ENCODE measurements at regions not wholly inside any gene's neighbourhood (a gene's known extent, or its start where the extent isn't known, plus 50 kb on each side); places are given as distances from the start of the nearest gene placed in this dataset.

GRCh38 chr13:56670563-56670962, 470.2 kb upstream of the PRR20A start:
- TF ChIP-seq, protein P1, sequence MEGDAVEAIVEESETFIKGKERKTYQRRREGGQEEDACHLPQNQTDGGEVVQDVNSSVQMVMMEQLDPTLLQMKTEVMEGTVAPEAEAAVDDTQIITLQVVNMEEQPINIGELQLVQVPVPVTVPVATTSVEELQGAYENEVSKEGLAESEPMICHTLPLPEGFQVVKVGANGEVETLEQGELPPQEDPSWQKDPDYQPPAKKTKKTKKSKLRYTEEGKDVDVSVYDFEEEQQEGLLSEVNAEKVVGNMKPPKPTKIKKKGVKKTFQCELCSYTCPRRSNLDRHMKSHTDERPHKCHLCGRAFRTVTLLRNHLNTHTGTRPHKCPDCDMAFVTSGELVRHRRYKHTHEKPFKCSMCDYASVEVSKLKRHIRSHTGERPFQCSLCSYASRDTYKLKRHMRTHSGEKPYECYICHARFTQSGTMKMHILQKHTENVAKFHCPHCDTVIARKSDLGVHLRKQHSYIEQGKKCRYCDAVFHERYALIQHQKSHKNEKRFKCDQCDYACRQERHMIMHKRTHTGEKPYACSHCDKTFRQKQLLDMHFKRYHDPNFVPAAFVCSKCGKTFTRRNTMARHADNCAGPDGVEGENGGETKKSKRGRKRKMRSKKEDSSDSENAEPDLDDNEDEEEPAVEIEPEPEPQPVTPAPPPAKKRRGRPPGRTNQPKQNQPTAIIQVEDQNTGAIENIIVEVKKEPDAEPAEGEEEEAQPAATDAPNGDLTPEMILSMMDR (IDR thresholded peaks at IDR 0.05; ENCODE audit: extremely low read depth in 1 of 2, insufficient read depth in 1 of 2, low read depth in 1 of 2, low read length in 2 of 2) = no peak
- TF ChIP-seq, protein P2, sequence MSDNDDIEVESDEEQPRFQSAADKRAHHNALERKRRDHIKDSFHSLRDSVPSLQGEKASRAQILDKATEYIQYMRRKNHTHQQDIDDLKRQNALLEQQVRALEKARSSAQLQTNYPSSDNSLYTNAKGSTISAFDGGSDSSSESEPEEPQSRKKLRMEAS (IDR thresholded peaks at IDR 0.05; ENCODE audit: insufficient read depth, insufficient read length) = no peak
- Histone ChIP-seq H4K20me1 (replicated peaks; ENCODE audit: control insufficient read depth, extremely low read depth, insufficient read depth, low read length) (no peaks in the 10 kb centered on the region), H3K27me3 (ENCODE audit: control insufficient read depth in 2 of 2, insufficient read depth in 2 of 2, low read length in 2 of 2) (no peaks in the 10 kb centered on the region), H3K4me3 (replicated peaks in 1 of 3; ENCODE audit: insufficient read depth in 1 of 3, low read depth in 1 of 3, low read length in 3 of 3) (no peak overlapping the region), H3K36me3 (ENCODE audit: control insufficient read depth in 2 of 2, extremely low read depth in 1 of 2, insufficient read depth in 2 of 2, low read length in 2 of 2) (no peaks in the 10 kb centered on the region), H3K9me3 (replicated peaks; ENCODE audit: control insufficient read depth, insufficient read depth, low read length) (no peaks in the 10 kb centered on the region), H3K9ac (replicated peaks; ENCODE audit: extremely low read depth, insufficient read depth, low read length) (no peak overlapping the region), H3K27ac (ENCODE audit: insufficient read depth, low read depth, low read length) (no peak overlapping the region), H3K4me1 (ENCODE audit: control insufficient read depth, extremely low read depth, insufficient read depth, low read length) (peaks cover 2% of the 10 kb centered on the region), H3K79me2 (ENCODE audit: control insufficient read depth, insufficient read depth, low read length) (no peaks in the 10 kb centered on the region), H2AFZ (ENCODE audit: low read depth, low read length) (no peak overlapping the region), H3K9me1 (replicated peaks; ENCODE audit: control insufficient read depth, extremely low read depth, insufficient read depth, low read length) (no peaks in the 10 kb centered on the region), H3K4me2 (ENCODE audit: insufficient read depth, low read length) (no peak overlapping the region)
- POLR2A ChIA-PET = no interaction called here
- intact Hi-C loops (cut with micrococcal nuclease) = no loop called here
- no TSS peak for BruUV-seq (replicated peaks)
- dilution Hi-C loops (cut with MboI; ENCODE audit: extremely low pct_ligation_motif_present, low sequenced_read_pairs) = no loop called here
- CTCF ChIA-PET = no interaction called here
- DNase-seq (ENCODE audit: low read depth, low spot score) (no peak), FAIRE-seq (no peak)

DNA sequence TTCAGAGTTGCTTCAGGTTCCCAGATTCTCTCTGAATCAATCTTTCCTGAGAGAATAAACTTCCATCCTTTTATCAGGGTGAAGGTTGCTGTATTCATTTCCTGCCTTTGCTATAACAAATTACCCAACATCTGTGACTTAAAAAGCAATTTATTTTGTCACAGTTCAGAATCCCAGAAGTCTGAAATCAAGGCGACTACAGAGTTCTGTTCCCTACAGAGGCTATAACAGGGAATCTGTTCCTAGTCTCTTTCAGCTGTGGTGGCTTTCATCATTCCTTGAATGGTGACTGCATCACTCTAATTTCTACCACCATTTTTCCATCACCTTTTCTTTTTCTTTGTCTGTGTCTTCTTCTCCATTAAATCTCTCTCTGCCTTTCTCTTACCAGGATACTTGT, 459.3 kb upstream of the PRR20A start:
- no peak overlapping the region for H3K4me2 ChIP-seq (ENCODE audit: insufficient read depth, low read length)
- no peak overlapping the region for H3K4me3 ChIP-seq (replicated peaks in 1 of 3; ENCODE audit: insufficient read depth in 1 of 3, low read depth in 1 of 3, low read length in 3 of 3)
- H3K9ac ChIP-seq (replicated peaks; ENCODE audit: extremely low read depth, insufficient read depth, low read length) = no peak overlapping the region
- no peaks in the 10 kb centered on the region for H4K20me1 ChIP-seq (replicated peaks; ENCODE audit: control insufficient read depth, extremely low read depth, insufficient read depth, low read length)
- H3K36me3 ChIP-seq (ENCODE audit: control insufficient read depth in 2 of 2, extremely low read depth in 1 of 2, insufficient read depth in 2 of 2, low read length in 2 of 2) = no peaks in the 10 kb centered on the region
- BruUV-seq (replicated peaks) = no TSS peak
- intact Hi-C loops (cut with micrococcal nuclease) (no loop called here), dilution Hi-C loops (cut with MboI; ENCODE audit: extremely low pct_ligation_motif_present, low sequenced_read_pairs) (no loop called here)
- ChIA-PET CTCF (no interaction called here), POLR2A (no interaction called here)
- FAIRE-seq (no peak), DNase-seq (ENCODE audit: low read depth, low spot score) (no peak)
- H3K9me1 ChIP-seq (replicated peaks; ENCODE audit: control insufficient read depth, extremely low read depth, insufficient read depth, low read length) = no peaks in the 10 kb centered on the region
- no peak overlapping the region for H2AFZ ChIP-seq (ENCODE audit: low read depth, low read length)
- H3K4me1 ChIP-seq (ENCODE audit: control insufficient read depth, extremely low read depth, insufficient read depth, low read length) = no peaks in the 10 kb centered on the region
- H3K27ac ChIP-seq (ENCODE audit: insufficient read depth, low read depth, low read length) = no peak overlapping the region
- H3K79me2 ChIP-seq (ENCODE audit: control insufficient read depth, insufficient read depth, low read length) = no peaks in the 10 kb centered on the region
- H3K9me3 ChIP-seq (replicated peaks; ENCODE audit: control insufficient read depth, insufficient read depth, low read length) = peaks cover 2% of the 10 kb centered on the region
- H3K27me3 ChIP-seq (ENCODE audit: control insufficient read depth in 2 of 2, insufficient read depth in 2 of 2, low read length in 2 of 2) = no peaks in the 10 kb centered on the region
- TF ChIP-seq, protein P1 (IDR thresholded peaks at IDR 0.05; ENCODE audit: extremely low read depth in 1 of 2, insufficient read depth in 1 of 2, low read depth in 1 of 2, low read length in 2 of 2) = no peak
- TF ChIP-seq FOS (IDR thresholded peaks at IDR 0.05; ENCODE audit: borderline replicate concordance, insufficient read depth, low read length) = no peak
- no peak for TF ChIP-seq GATA2 (IDR thresholded peaks at IDR 0.05; ENCODE audit: insufficient read depth, insufficient read length, low read depth, low read length)
- TF ChIP-seq POLR2A (IDR thresholded peaks at IDR 0.05; ENCODE audit: low read depth, low read length) = no peak
- TF ChIP-seq POLR2AphosphoS5 (IDR thresholded peaks at IDR 0.05; ENCODE audit: insufficient read depth, low read depth, low read length) = no peak
- TF ChIP-seq, protein P2 (IDR thresholded peaks at IDR 0.05; ENCODE audit: insufficient read depth, insufficient read length) = no peak
- no peak for TF ChIP-seq MYC (IDR thresholded peaks at IDR 0.05; ENCODE audit: low read depth, low read length)
- no peak for TF ChIP-seq JUN (IDR thresholded peaks at IDR 0.05; ENCODE audit: borderline replicate concordance, insufficient read depth, insufficient read length, low read depth)
- no peak for TF ChIP-seq EZH2 (IDR thresholded peaks at IDR 0.05; ENCODE audit: borderline replicate concordance, low read depth, low read length, severe bottlenecking)
